Bronchial epithelial cell (primary cell): ENCODE measurements at regions not wholly inside any gene's neighbourhood (a gene's known extent, or its start where the extent isn't known, plus 50 kb on each side); places are given as distances from the start of the nearest gene placed in this dataset.

Experiments
- DNase-seq: peaks from one replicate; pipeline ENCODE4 v3.0.0-alpha.2; 2010; ENCODE audit warnings: low read depth
- FAIRE-seq: peaks from 2 replicates; lab custom pipeline; 2011; peaks lifted over from hg19 to GRCh38; lab: Jason Lieb, UNC
- H3K27me3 ChIP-seq: 2 replicates; pipeline ENCODE4 v1.5.1; 2011; ENCODE audit warnings: low read length; ENCODE audit not compliant: control insufficient read depth, insufficient read depth
- H3K36me3 ChIP-seq: 2 replicates; pipeline ENCODE4 v1.5.1; 2011; ENCODE audit warnings: low read length; ENCODE audit not compliant: control insufficient read depth, insufficient read depth
- H3K4me3 ChIP-seq: 2 replicates; pipeline ENCODE4 v1.5.1; 2011; ENCODE audit warnings: mild to moderate bottlenecking, low read depth, low read length, control low read depth
- CTCF ChIP-seq: IDR thresholded peaks from 2 replicates; pipeline ENCODE4 v1.5.1; 2011; ENCODE audit warnings: mild to moderate bottlenecking, moderate library complexity, low read length, control low read depth, inconsistent platforms; ENCODE audit not compliant: insufficient read depth, severe bottlenecking

- no peak for TF ChIP-seq CTCF
- no peak for DNase-seq
- FAIRE-seq, result no peak
- Histone ChIP-seq H3K36me3 (no peaks in the 10 kb centered on the region), H3K27me3 (no peaks in the 10 kb centered on the region), H3K4me3 (no peak overlapping the region)
Observed at GRCh38 chr18:76177160-76177559, 317.9 kb downstream of the ZNF516 start.

GRCh38 chr18:76174451-76174850 lies 320.6 kb downstream of the ZNF516 start:
- no peaks in the 10 kb centered on the region for H3K27me3 ChIP-seq
- no peak for DNase-seq
- H3K36me3 ChIP-seq, result no peaks in the 10 kb centered on the region
- no peak for TF ChIP-seq CTCF
- no peak for FAIRE-seq
- H3K4me3 ChIP-seq, result no peak overlapping the region

GRCh38 chr18:76169733-76170132 lies 325.3 kb downstream of the ZNF516 start:
- no peak overlapping the region for H3K4me3 ChIP-seq

GRCh38 chr18:76167845-76168621 lies 327.0 kb downstream of the ZNF516 start:
- no peak for FAIRE-seq
- no peaks in the 10 kb centered on the region for H3K36me3 ChIP-seq
- no peak for DNase-seq
- TF ChIP-seq CTCF, result no peak
- no peaks in the 10 kb centered on the region for H3K27me3 ChIP-seq
- H3K4me3 ChIP-seq, result no peak overlapping the region

More at GRCh38 chr18:76169733-76170132, 325.3 kb downstream of the ZNF516 start:
- DNase-seq (no peak), FAIRE-seq (no peak)
- Histone ChIP-seq H3K27me3 (no peaks in the 10 kb centered on the region), H3K36me3 (no peaks in the 10 kb centered on the region)
- no peak for TF ChIP-seq CTCF

DNA sequence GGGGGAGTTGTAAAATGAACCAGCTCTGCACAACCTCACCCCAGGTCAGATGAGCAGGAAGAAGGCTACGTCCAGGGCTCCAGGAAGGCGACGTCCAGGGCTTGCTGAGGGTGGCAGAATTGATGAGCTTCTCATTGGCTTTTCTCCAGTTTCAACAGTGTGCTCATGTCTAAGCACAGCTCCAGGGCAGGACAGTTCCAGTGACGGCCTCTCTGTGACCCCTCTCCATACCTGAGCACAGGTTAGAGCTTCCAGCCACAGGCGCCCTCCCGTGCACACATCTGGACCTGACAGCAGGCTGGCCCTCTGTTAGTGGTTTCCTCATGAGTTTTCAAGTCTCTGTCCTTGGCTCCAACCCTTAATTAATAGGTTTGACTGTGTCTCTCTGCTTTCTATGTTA lies 327.6 kb downstream of the ZNF516 start:
- no peak for FAIRE-seq

More for the DNA sequence above, 327.6 kb downstream of the ZNF516 start:
- no peak for DNase-seq
- TF ChIP-seq CTCF, result no peak
- H3K36me3 ChIP-seq, result no peaks in the 10 kb centered on the region
- H3K27me3 ChIP-seq, result no peaks in the 10 kb centered on the region
- H3K4me3 ChIP-seq, result no peak overlapping the region
